ENCODE measurements at regions not wholly inside any gene's neighbourhood (a gene's known extent, or its start where the extent isn't known, plus 50 kb on each side); places are given as distances from the start of the nearest gene placed in this dataset.
"Not testable (repeated sequence)": the region's sequence is repeated elsewhere in the genome, so short reads cannot be mapped to it uniquely, and the experiment has no call there.

DNA sequence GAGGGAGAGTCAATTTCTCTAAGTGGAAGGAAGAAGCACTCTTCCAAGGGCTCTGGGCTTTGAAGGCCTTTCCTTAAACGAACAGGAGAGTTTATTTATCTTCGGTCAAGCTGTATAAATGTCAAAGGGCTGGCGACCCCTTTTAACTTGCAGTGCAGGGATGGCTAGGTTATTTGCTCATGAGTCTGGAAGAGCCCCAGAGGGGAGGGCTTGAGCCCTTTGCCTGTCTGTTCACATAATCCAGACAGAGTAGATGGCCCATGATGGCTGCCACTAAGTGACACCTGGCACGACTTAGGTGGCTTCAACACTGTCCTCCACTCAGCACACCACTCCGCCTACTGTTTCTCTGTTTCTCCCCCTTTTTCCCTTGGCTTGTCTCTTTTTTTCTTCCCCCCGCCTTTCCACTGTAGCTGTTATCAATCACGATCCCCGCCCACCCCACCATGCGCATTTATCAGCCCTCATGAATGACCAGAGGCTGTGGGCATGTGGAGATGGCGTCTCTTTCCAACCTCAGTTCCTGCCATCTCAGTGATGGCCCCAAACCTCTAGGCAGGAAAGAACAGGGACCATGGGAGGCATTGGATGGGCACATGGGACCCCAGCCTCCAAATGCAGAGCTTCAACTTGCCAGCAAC is 408.7 kb upstream of the TNRC6C start:
- DNase-seq: no peak

DNA sequence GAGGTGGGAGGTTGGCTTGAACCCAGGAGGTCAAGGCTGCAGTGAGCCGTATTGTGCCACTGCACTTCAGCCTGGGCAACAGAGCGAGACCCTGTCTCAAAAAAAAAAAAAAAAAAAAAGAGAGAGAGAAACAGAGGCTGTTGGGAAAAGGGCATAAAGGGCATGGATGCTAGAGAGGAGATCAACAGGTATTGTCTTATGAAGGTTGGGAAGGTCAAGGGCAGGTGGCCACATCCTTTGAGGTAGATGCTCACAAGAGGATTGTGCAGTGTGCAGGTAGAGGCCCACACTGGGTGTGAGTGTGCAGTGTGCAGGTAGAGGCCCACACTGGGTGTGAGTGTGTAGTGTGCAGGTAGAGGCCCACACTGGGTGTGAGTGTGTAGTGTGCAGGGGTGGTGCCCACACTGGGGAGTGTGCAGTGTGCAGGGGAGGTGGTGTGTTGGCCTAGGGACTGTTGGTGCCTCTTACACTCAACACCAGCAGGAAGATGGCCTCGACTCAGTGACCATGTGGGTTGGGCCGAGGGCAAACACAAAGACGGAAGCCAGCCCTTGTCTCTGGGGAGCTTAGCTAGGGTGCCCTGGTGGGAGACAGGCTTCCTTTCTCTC is 404.9 kb upstream of the TNRC6C start:
- DNase-seq: no peak

DNA sequence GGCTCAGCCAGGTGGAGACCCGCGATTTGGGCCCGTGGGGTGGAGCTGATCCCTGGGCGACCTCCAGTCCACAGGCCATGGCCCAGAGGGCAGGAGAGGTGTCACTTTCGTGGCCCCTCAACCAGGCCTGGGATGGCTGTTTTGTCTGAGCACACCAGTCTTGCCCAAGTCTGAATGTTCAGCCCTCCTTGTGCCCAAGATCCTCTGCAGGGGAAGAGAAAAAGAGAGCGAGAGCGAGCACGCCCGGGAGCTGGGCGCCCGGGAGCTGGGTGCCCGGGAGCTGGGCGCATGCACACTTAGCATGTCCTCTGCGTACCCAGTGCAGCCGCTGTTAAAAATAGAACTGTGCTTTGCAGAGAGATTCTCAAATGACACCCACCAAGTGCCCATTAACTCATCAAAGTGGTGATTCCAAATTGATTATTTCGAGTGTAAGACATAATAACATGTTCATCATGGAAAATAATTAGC is 403.3 kb upstream of the TNRC6C start:
- no peak for DNase-seq

DNA sequence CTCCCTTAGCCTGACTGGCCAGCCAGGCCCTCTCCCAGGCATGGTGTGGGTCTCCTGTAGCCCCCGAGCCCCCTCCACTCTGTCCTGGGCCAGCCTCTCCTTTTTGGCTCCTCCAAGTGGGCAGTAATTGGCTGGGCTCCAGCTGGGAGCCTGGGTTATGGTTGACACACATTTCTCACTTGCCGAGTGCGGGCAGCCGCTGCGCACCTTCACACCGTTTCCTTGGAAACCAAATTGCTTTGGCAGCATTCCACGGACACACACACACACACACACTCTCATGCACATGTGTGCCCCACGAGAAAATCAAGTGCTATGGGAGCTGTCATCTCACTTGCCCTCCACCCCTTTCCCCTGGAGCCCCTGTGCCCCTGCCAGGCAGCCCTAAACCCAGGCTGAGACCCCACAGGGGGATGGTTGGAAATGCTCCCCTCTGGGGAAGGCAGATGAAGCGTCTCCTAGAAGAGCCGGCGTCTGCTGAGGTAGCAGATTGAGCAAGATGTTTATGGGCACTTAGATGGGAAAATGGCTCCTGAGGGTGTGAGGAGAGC is 402.7 kb upstream of the TNRC6C start:
- DNase-seq: no peak

DNA sequence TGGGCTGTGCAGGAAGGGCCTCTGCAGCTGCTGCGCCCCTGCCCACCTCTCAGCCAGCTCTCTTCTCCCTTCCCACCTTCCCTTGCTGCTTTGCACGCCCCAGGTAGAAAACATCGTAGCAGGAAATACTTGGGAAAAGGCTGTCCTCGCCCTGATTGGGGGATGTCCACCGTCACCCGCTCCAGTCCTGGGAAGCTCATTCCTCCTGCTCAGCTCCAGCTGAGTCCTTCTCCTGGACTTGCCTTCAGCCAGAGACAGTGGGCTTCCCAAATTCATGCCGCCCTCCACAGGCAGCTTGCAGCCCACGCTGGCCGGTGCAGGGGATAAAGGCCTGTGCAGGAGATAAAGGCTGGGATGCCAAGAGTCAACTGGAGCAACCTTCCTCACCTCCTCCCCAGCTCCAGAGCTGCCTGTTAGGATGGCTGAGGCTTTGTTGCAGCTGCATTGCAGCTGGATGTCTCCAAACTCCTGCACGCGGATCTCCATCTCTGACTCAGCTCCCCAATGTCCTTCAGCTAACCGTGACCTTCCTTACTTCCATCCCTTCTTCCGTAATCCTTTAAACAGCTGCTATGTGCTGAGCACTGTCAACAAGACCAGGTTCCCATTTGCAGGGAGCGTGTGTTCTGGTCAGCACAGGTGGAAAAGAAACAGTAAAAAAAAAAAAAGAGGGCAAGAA is 402.0 kb upstream of the TNRC6C start:
- no peak for DNase-seq

DNA sequence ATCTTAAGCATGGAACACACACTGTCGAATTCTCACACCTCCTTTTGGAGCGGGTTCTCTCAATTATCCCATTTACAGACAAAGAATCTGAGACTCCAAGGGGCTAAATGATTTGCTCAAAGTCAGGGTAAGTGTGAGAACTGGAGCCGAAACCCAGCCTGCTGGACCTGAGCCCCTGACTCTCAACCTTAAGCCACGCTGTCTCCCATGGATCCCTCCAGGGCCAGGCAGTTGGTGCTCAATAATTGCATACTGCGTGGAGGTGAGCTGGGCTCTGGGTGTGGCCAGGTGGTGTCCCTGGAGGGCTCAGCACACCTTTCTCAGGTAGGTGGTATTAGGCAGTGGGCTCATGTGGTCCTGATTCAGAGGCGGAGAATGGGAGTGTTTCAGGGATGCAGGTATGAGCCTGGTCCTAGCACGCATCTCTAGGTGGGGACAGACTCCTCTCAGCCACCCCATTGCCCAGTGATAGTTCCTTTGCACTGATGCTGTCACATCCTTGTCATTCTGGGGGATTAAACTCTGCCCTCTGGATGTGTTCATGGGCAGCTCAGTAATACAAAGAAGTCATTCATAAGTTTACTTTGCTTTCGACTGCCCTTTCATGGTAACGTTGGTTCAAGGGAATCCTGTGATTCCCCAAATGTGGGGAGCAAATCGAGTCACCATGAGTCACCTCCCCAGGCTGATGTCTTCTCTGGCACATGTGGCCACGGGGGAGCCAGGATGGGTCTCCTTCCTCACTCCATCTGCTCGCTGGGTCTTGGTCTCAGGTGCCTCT is 399.5 kb upstream of the TNRC6C start:
- no peak for DNase-seq

DNA sequence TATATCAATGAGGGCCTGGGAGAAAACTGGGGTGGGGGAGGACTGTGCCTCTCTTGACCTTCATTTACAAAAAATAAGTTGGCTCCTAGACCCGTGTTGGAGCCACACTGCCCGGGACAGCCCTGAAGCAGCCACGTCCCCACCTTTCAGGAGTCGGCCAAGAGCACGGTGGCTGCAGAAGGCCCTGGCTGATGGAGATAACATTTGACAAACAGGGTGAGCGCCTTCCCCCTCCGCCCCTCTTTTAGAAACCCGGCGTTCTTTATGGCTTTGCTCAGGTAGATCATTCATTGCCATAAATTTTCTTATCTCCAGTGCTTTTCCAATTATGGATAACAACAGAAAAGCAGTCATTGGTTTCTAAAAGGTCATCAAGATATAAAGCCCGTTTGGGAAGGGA is 398.1 kb upstream of the TNRC6C start:
- no peak for DNase-seq

DNA sequence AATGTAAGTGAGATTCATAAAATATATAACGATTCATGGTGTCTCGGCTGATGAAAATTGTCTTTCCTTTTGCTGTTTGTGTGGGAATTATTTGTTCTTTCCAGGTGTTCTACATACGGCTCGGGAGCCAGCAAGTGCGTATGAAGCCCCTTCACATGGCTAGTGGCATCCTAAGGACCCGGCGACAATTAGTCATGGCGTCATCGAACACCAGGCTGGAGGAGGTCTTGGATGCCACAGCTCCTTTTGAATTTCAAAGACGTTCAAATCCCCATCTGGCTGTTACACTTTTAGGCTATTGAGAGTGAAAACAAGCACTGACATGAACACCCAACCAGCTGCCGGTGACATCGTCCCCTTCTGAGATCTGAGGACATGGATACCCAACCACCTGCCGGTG is 397.7 kb upstream of the TNRC6C start:
- no peak for DNase-seq

DNA sequence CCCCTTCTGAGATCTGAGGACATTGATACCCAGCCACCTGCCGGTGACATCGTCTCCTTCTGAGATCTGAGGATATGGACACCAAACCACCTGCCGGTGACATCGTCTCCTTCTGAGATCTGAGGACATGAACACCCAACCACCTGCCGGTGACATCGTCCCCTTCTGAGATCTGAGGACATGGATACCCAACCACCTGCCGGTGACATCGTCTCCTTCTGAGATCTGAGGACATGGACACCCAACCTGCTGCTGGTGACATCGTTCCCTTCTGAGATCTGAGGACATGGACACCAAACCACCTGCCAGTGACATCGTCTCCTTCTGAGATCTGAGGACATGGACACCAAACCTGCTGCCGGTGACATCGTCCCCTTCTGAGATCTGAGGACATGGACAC is 396.1 kb upstream of the TNRC6C start:
- not testable (repeated sequence) for DNase-seq

DNA sequence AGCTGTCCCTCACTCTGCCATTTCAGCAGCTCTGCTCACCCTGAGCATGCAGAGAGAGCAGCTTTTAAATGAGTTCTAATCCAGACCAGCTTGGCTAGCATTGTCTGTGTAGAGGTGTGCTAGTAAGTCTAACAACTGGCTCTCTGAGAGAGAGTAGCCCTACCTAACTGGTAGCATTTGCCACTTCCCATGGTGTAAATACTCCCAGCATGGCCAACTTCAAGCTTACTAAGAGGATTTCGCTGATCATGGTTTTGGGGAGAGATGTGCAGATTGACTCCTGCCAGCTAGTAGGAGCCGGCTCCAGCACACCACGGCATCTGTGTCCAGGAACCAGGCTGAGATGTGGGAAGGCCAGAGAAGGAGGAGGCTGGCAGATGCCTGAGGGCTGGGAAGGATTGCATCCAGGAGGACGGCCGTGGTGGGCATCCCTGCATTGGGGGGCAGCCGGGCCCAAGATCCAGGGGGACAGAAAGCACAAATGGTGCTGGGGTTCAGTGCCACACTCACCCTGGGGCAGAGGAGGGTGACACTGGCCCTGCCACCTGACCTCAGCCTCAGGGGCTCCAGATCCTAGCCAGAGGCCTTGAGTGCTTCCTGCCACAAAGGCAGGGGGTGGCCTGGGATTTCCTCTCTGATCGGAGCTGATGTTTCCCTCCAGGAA is 394.9 kb upstream of the TNRC6C start:
- no peak for DNase-seq

DNA sequence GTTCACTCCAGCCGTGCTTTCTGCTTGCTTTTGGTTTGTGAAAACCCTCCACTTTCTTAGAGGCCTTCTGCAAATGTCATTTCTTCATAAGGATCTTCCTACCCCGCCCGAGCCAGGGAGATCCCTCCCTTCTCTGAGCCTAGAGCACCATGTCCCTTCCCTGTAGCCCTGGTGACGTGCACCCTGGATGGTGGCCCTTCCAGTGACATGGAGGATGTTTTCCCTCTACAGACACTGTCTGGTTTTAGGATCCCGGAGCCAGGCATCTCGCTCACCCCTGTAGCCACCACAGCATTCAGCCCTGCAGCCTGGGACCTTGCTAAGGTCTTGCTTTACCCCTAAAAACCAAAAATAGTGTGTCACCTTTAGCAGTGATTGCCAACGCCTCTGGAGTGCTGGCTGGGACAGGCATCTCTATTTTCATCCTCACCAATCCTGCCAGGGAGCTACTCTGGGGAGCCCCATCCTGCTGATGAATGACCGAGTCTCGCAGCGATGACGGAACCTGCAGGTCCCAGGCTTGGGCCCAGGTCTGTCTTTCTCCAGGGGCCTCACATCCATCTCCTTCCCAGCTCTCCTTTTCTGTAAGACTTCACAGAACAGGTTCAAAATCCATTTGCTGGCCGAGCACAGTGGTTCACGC is 394.1 kb upstream of the TNRC6C start:
- no peak for DNase-seq

DNA sequence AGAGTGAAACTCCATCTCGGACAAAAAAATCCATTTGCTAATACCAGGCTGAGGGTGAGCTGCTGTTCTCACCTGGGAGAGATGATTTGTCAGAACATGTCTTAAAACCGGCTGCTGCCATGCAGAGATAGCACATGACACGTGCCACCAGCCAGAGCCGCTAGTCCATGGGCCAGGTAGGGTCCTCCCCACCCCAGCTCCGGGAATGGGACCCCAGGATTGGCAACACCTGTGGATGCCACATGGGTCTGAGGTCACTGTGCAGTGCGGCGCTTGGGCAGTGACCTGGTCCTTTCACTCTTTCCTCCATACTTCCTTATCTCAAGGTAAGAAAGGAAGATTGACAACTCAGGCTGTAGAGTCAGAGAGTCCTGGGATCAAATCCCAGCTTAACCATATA is 393.3 kb upstream of the TNRC6C start:
- no peak for DNase-seq

DNA sequence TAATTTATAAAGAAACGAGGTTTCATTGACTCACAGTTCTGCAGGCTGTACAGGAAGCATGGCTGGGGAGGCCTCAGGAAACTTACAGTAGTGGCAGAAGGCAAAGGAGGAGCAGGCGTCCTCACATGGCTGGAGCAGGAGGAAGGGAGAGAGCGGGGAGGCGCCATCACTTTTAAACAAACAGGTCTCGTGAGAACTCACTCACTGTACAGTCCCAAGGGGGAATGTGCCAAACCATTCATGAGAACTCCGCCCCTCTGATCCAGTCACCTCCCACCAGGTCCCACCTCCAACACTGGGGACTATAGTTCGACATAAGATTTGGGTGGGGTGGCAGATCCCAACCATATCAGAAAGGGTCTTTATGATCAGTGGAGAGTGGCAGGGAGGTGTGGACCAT is 392.4 kb upstream of the TNRC6C start:
- no peak for DNase-seq

DNA sequence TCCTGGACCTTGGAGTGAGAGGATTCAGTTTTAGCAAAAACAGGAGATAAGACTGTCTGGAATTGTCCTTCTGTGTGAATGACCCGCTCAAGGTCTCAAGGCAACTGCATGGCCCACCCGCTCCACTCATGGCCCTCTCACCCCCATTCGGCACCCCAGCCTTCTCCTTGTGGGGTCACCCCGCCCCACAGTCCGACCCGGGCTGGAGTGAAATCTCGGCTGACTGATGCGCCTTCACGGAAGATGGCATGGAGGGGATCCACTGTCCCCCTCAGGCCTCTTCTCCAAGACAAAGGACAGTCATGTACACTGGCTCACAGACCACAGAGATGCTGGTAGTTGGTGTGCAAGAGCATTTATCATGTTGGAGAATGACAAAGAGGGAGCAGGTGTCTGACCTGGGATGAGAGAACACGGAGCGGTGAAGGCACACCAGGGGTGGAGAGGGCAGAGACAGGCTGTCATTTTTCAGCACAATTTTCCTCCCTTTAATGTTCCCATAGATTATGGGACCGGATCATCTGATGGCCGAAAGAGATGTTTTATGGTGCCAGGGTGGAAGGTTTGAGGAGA is 391.9 kb upstream of the TNRC6C start:
- DNase-seq: no peak

DNA sequence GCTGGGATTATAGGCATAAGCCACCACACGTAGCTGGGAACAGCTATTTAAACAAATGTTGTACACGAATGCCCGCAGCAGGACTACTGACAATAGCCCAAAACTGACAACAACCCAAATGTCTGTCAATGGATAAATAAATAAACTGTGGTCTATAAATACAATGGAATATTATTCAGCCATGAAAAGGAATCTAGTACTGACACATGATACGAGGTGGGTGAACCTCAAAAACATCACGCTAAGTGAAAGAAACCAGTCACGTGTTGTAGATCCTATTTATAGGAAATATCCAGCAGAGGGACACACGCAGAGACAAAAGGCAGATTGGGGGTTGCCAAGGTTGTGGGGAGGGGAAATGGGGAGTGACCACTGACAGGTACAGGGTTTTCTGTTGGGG is 390.0 kb upstream of the TNRC6C start:
- no peak for DNase-seq

DNA sequence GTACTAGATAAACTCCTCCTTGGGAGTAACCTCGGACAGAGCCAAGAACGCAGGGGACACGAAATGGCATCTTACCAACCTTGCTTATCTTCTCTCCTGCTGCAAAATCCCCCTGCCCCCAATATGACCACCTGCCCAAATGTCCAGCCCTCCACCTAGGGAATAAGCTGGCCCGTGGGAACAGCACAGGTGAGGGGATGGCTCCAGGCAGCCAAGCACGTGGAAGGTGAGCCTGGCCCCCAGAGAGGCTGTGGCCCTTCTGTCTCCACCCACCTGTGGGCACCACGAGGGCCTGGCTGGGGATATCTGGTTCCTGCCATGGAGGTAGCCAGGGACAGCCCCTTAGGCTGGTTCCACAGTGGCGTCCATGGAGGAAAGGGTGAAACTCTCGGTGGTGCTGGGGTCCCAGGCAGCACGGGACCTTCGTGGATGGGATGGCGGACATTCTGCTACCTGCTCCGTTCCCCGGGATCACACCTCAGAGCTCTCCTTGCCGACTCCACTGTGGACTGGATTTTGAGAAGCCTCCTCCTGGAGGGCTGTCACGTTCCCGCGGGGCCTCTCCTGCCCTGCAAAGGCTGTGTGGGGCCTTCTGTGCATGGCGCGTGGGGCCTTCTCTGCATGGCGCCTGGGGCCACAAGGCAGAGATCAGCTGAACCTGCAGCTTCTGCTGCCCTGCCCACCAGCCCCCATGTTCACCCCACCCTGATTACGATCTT is 388.5 kb upstream of the TNRC6C start:
- DNase-seq: no peak

DNA sequence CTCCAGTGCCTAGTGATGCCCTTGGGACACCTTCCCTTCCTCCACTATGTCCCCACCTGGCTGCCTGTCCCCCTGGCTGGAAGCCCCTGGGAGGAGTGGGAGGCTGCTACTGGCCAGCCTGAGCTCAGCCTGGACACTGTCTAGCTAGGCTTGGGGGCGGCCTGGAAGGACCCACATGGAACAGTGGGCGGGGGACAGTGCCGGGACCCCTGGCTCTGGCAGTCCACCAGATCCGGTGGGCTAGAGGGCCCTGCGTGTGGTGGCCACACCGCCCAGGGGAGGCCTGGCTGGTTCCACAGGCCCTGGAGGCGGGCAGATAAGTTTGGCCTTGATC is 388.0 kb upstream of the TNRC6C start:
- no peak for DNase-seq

DNA sequence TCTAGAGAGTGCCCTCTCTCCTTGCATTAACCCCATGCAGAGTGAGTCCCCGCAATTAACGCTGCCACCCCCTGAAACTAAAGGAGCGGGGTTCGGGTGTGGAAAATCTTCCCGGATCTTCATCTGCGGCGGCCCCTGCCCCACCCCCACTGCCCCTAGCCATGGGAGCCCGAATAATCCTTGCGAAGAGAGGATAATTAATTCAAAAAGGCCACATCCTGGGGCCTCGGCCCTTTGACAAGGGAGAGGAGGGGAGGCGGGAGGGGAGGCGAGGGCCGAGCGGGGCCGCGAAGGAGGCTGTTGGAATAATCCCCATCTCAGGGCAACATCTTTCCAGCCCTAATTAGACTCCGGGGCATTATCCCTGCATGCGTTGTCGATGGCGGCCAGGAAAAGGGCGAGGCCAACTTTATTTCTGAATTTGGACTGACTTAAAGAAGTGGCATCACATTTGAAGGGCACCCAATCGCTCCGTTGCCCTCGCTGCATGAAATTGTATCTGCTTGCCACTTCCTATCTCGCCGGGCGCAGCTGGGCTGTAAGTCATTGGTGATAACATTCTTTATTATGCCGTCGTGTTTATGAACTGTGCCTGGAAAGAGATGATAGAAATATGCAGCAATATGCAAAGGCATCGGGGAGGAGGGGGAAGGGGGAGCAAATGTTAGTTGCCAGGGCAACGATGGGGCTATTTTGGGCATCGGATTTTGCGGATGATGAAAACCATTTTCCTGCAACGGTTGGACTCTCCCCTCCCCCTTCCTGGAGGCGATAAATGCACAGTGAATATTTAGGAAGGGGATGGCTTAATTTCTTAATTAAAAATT is 387.1 kb upstream of the TNRC6C start:
- DNase-seq: peak; percentile 26

DNA sequence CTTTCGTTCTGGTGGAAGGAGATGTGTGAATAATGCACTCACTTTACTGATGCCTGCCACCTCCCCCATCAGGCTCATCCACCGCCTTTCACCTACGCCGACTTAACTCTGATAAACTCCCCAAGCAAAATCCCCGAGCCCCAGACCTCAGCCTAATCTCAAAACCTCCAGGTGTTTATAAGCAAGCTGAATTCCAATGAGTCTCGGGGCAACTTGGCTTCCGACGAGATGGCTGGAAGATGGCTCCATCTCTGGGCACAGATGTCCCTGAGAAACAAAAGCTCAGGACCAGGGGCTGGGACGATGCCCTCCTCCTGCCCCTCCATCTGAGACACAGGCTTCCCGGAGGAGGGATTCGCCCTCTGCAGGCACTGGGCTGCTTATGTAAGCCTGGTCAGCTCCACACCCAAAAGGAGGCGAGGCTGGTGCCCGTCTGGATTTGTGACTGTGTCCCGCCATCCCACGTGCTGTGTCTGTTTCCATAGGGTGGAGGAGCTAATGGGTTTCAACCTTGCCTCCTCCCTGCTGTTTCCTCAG is 386.4 kb upstream of the TNRC6C start:
- DNase-seq: no peak

DNA sequence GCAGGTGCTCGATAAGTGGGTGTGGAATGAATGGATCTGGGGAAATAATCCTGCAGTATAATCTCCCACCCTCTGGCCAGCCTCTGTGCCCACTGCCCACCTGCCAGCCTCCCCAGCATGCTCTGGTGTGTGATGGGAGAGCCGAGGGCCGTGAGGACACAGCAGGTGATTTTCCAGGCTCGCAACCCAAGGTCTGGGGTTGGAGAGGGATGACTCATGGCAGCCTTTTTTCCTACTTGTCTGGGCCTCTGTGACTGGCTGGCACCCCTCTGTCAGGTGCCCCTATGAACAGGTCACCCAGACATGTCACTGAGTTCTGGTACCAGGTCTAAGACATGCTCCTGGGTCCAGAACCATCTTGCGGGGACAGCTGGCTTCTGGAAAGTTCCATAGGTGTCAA is 385.7 kb upstream of the TNRC6C start:
- DNase-seq: no peak

Data from skin of body (tissue), 1 donor.